GM19193 (cell line): ENCODE measurements at regions not wholly inside any gene's neighbourhood (a gene's known extent, or its start where the extent isn't known, plus 50 kb on each side); places are given as distances from the start of the nearest gene placed in this dataset.

Experiments
- POLR2A ChIP-seq: IDR thresholded peaks from 4 replicates; pipeline ENCODE4 v1.6.1; 2011; ENCODE audit not compliant: insufficient read depth, insufficient read length; ENCODE audit errors: extremely low read depth

GRCh38 chrX:1075741-1076140, 136.7 kb downstream of the CRLF2 start:
- TF ChIP-seq POLR2A = no peak

- no peak for TF ChIP-seq POLR2A
Observed at GRCh38 chrX:1075156-1075555, 137.3 kb downstream of the CRLF2 start.

- TF ChIP-seq POLR2A = no peak
Observed at GRCh38 chrX:1074755-1075154, 137.7 kb downstream of the CRLF2 start.

- TF ChIP-seq POLR2A = no peak
Observed at GRCh38 chrX:1074172-1074571, 138.3 kb downstream of the CRLF2 start.

- TF ChIP-seq POLR2A = no peak
Observed at GRCh38 chrX:1072637-1073377, 139.6 kb downstream of the CRLF2 start.

GRCh38 chrX:1071351-1071750, 141.1 kb downstream of the CRLF2 start:
- no peak for TF ChIP-seq POLR2A

- no peak for TF ChIP-seq POLR2A
Observed at GRCh38 chrX:1062351-1062750, 150.1 kb downstream of the CRLF2 start.

GRCh38 chrX:1060562-1060960, 151.9 kb downstream of the CRLF2 start:
- TF ChIP-seq POLR2A = no peak

- TF ChIP-seq POLR2A = no peak
Observed at GRCh38 chrX:1059576-1060561, 152.6 kb downstream of the CRLF2 start.

GRCh38 chrX:1053072-1053471, 159.4 kb downstream of the CRLF2 start:
- TF ChIP-seq POLR2A = no peak

- TF ChIP-seq POLR2A = no peak
Observed at GRCh38 chrX:1052021-1052420, 160.4 kb downstream of the CRLF2 start.

DNA sequence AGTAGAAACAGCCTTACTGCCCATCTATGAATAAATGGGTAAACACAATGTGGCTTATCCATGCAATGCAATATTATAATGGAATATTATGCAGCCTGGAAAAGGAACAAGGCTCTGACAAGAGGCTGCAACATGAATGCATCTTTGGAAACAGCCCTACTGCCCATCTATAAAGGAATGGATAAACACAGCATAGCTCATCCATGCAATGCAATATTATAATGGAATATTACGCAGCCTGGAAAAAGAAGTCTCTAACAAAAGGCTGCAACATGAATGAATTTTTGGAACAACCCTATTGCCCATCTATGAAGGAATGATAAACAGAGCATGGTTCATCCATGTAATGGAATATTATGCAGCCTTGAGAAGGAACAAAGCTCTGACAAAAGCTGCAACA, 161.0 kb downstream of the CRLF2 start:
- no peak for TF ChIP-seq POLR2A

DNA sequence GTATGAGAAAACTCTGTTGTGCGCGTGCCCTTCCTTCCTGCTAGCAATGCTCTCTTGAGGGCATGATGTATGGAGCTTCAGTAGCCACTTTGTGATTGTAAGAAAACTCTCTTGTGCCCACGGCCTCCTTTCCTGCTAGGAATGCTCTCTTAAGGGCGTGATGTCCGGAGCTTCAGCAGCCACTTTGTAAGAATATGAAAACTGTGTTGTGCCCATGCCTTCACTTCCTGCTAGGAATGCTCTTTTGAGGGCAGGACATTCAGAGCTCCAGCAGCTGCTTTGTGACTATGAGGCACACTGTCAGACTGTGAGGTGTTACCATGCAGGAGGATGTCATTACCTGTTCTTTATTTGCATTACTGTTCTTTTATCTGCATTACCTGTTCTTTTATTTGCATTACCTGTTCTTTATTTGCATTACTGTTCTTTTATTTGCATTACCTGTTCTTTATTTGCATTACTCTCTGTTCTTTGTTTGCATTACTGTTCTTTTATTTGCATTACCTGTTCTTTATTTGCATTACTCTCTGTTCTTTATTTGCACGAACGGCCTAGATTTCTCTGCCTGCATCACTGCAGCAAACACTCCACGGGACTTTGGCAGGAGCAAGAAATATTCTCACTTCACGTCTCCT, 166.7 kb downstream of the CRLF2 start:
- TF ChIP-seq POLR2A = no peak

DNA sequence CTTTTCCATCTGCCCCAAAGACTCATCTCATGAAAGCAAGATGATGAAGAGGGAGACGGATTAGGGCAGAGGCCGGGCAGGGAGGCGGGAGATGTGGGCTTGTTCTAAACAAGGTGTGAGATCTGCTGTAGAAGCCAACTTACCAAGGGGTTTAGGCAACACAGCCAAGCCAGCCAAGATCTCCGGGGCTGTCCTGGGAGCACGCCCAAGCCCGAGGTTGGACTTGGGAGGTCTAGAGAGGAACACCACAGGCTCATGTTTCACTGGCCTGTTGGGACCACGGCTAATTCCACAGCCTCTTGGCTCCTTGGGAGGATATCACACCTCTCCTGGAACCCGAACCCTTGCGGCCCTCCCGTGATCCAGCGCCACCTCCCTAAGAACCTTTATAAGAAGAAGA, 171.4 kb downstream of the CRLF2 start:
- no peak for TF ChIP-seq POLR2A

DNA sequence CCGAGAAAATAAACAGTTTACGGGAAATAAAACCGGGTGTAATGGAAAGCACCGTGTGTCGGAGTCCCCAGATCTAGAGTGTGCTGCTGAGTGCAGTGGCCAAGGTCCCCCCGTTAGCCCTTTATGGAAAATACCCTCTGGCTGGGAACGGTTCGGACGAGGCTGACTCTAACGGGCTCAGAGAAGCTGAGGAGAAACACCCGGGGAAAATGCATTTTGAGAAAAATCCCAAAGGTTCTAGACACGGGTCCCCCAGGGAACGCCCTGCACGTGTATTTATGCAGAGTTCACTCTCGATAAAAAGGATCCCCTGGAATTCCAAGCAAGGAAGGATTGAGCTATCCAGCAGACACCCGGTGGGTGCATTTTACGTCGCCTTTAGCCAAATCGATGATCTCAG, 177.2 kb downstream of the CRLF2 start:
- no peak for TF ChIP-seq POLR2A

DNA sequence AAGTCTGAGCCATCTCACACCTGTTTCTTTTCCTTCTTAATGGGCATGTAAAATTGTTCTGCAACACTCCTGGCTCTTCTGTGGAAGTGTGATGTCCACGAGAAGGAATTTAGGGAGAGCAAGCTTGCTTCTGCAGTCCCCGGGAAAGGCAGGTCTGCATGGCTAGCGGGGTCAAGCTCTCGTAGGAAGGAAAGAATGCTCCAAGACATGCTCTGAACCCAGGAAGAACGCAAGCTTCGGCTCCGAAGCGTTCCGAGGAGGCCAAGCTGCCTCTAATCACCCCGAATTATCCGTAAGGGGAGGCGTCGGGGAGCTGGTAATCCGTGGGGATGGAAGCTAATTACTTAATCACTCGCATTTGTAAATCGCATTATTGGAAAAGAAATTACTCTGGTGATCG, 177.7 kb downstream of the CRLF2 start:
- TF ChIP-seq POLR2A = no peak
